NCI-H446 treated with DMSO at 0.1 percent for 48 hours (cell line): ENCODE measurements at regions not wholly inside any gene's neighbourhood (a gene's known extent, or its start where the extent isn't known, plus 50 kb on each side); places are given as distances from the start of the nearest gene placed in this dataset.

Source experiments
- DNase-seq: peaks from one replicate; lab custom pipeline; 2025; lab: John Stamatoyannopoulos, UW

- DNase-seq, result peak; percentile 71
Measured at GRCh38 chr6:23027281-23027680, 457.9 kb downstream of the HDGFL1 start.

- DNase-seq, result no peak
Measured at GRCh38 chr6:23031986-23032385, 462.6 kb downstream of the HDGFL1 start.

GRCh38 chr6:23034926-23035325 lies 465.6 kb downstream of the HDGFL1 start:
- no peak for DNase-seq

GRCh38 chr6:23036406-23036983 lies 467.1 kb downstream of the HDGFL1 start:
- no peak for DNase-seq

- no peak for DNase-seq
Measured at GRCh38 chr6:23040899-23041298, 471.5 kb downstream of the HDGFL1 start.

GRCh38 chr6:23045280-23045679 lies 475.9 kb downstream of the HDGFL1 start:
- DNase-seq, result no peak

- no peak for DNase-seq
Measured at GRCh38 chr6:23055523-23055922, 486.2 kb downstream of the HDGFL1 start.

GRCh38 chr6:23073821-23074220 lies 504.5 kb downstream of the HDGFL1 start:
- DNase-seq, result no peak

GRCh38 chr6:23077772-23078171 lies 508.4 kb downstream of the HDGFL1 start:
- no peak for DNase-seq

GRCh38 chr6:23081701-23082100 lies 512.3 kb downstream of the HDGFL1 start:
- DNase-seq, result no peak

- no peak for DNase-seq
Measured at GRCh38 chr6:23086100-23086499, 516.7 kb downstream of the HDGFL1 start.

GRCh38 chr6:23087471-23087870 lies 518.1 kb downstream of the HDGFL1 start:
- no peak for DNase-seq

- no peak for DNase-seq
Measured at GRCh38 chr6:23088761-23089160, 519.4 kb downstream of the HDGFL1 start.

- DNase-seq, result no peak
Measured at GRCh38 chr6:23089981-23090380, 520.6 kb downstream of the HDGFL1 start.

- DNase-seq, result no peak
Measured at GRCh38 chr6:23091795-23092194, 522.4 kb downstream of the HDGFL1 start.

GRCh38 chr6:23096876-23097275 lies 527.5 kb downstream of the HDGFL1 start:
- DNase-seq, result no peak

GRCh38 chr6:23097566-23097965 lies 528.2 kb downstream of the HDGFL1 start:
- no peak for DNase-seq

GRCh38 chr6:23106951-23107350 lies 537.6 kb downstream of the HDGFL1 start:
- DNase-seq, result no peak

- no peak for DNase-seq
Measured at GRCh38 chr6:23111984-23112383, 542.6 kb downstream of the HDGFL1 start.

GRCh38 chr6:23114812-23115504 lies 545.6 kb downstream of the HDGFL1 start:
- no peak for DNase-seq

- no peak for DNase-seq
Measured at GRCh38 chr6:23137611-23138010, 568.2 kb downstream of the HDGFL1 start.

- no peak for DNase-seq
Measured at GRCh38 chr6:23140871-23141270, 571.5 kb downstream of the HDGFL1 start.

GRCh38 chr6:23145781-23146180 lies 576.4 kb downstream of the HDGFL1 start:
- DNase-seq, result peak; percentile 19

- no peak for DNase-seq
Measured at GRCh38 chr6:23154159-23154558, 584.8 kb downstream of the HDGFL1 start.
